ENCODE measurements at regions not wholly inside any gene's neighbourhood (a gene's known extent, or its start where the extent isn't known, plus 50 kb on each side); places are given as distances from the start of the nearest gene placed in this dataset.

DNA sequence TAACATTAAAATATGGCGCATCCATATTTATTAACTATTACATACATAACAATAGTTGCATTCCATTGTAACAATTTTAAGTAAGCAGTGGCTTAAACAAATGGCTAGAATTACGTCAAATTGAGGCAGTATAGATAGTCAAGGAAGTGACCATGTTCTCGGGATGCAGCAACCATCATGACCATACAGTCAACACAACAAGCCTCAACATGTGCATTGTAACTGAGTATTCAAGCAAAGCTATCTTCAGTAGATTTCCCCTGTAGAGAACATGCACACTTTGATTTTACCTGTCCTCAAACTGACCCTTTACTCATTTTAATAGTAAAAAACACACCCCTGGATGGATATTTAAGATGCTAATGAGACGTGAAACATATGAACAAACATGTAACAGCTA, 356.4 kb downstream of the HINT1 start:
- ATAC-seq (ENCODE audit: low read depth) = no peak

DNA sequence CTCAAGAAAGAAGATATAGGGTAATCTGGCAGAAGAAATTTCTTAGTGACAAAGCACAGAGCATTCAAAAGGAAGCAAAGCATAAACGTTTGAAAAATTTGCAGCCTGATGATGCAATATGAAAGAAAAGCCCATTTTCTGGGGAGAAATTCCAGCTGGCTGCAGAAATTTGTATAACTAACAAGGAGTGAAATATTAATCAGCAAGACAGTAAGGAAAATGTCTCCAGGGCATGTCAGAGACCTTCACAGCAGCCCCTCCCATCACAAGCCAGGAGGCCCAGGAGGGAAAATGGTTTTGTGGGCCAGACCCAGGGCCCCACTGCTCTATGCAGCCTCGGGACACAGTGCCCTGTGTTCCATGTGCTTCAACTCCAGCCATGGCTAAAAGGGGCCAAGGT, 359.4 kb downstream of the HINT1 start:
- TF ChIP-seq, protein P1, sequence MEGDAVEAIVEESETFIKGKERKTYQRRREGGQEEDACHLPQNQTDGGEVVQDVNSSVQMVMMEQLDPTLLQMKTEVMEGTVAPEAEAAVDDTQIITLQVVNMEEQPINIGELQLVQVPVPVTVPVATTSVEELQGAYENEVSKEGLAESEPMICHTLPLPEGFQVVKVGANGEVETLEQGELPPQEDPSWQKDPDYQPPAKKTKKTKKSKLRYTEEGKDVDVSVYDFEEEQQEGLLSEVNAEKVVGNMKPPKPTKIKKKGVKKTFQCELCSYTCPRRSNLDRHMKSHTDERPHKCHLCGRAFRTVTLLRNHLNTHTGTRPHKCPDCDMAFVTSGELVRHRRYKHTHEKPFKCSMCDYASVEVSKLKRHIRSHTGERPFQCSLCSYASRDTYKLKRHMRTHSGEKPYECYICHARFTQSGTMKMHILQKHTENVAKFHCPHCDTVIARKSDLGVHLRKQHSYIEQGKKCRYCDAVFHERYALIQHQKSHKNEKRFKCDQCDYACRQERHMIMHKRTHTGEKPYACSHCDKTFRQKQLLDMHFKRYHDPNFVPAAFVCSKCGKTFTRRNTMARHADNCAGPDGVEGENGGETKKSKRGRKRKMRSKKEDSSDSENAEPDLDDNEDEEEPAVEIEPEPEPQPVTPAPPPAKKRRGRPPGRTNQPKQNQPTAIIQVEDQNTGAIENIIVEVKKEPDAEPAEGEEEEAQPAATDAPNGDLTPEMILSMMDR (IDR thresholded peaks at IDR 0.05; ENCODE audit: poor library complexity, severe bottlenecking) = no peak
- Histone ChIP-seq H3K27me3 (ENCODE audit: insufficient read depth, poor library complexity, severe bottlenecking) (no peaks in the 10 kb centered on the region), H3K4me3 (ENCODE audit: severe bottlenecking) (no peak overlapping the region), H3K36me3 (ENCODE audit: low read depth) (no peaks in the 10 kb centered on the region), H3K9me3 (ENCODE audit: severe bottlenecking) (no peaks in the 10 kb centered on the region), H3K4me1 (ENCODE audit: insufficient read depth, poor library complexity, severe bottlenecking) (no peaks in the 10 kb centered on the region), H3K27ac (ENCODE audit: poor library complexity, severe bottlenecking) (no peak overlapping the region)
- DNase-seq (ENCODE audit: low spot score) (no peak), ATAC-seq (ENCODE audit: low read depth) (no peak)

More for the DNA sequence above, 356.4 kb downstream of the HINT1 start:
- Histone ChIP-seq H3K9me3 (ENCODE audit: severe bottlenecking) (no peaks in the 10 kb centered on the region), H3K4me1 (ENCODE audit: insufficient read depth, poor library complexity, severe bottlenecking) (no peaks in the 10 kb centered on the region), H3K27ac (ENCODE audit: poor library complexity, severe bottlenecking) (no peak overlapping the region), H3K4me3 (ENCODE audit: severe bottlenecking) (no peak overlapping the region), H3K36me3 (ENCODE audit: low read depth) (no peaks in the 10 kb centered on the region), H3K27me3 (ENCODE audit: insufficient read depth, poor library complexity, severe bottlenecking) (no peaks in the 10 kb centered on the region)
- TF ChIP-seq, protein P1 (IDR thresholded peaks at IDR 0.05; ENCODE audit: poor library complexity, severe bottlenecking) = no peak
- no peak for DNase-seq (ENCODE audit: low spot score)

DNA sequence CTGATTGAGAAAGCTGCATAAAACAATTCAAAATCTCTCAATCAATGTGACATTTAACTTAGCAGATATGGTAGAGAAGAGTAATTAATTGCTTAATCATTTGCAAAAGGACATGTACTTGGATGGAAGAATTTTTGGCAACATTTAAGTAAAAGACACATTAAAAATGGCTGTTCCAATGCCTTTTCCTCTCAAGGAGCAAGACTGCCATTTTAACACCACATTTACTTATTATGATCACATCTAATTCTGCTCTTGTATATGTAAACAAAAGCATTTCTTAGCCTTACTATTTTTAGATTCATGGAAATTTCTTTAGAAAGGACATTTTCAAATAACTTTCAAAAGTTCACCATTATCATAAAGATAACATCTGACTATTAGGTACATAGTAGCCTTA, 360.0 kb downstream of the HINT1 start:
- H3K27me3 ChIP-seq (ENCODE audit: insufficient read depth, poor library complexity, severe bottlenecking) = no peaks in the 10 kb centered on the region
- ATAC-seq (ENCODE audit: low read depth) = no peak
- H3K4me1 ChIP-seq (ENCODE audit: insufficient read depth, poor library complexity, severe bottlenecking) = no peaks in the 10 kb centered on the region
- no peaks in the 10 kb centered on the region for H3K9me3 ChIP-seq (ENCODE audit: severe bottlenecking)
- DNase-seq (ENCODE audit: low spot score) = no peak
- H3K4me3 ChIP-seq (ENCODE audit: severe bottlenecking) = no peak overlapping the region
- no peak overlapping the region for H3K27ac ChIP-seq (ENCODE audit: poor library complexity, severe bottlenecking)
- TF ChIP-seq, protein P1 (IDR thresholded peaks at IDR 0.05; ENCODE audit: poor library complexity, severe bottlenecking) = no peak
- H3K36me3 ChIP-seq (ENCODE audit: low read depth) = no peaks in the 10 kb centered on the region

DNA sequence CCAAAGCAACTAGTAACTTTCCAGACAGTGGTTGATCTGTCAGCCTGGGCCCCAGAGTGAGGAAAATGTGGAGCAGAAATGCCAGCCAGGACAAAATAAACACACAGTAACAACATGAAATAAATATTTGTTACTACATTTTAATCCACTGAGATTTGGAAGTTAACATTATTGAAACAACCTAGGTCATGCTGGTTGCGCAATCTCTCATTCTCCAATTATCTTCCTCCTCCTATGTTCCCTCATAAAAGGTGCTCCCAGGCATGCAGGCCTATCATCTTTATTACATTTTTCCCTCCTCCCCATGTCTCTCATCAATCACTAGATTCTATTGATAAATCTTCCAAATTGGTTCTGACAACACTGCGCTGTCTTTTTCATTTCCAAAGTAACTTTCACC, 363.1 kb downstream of the HINT1 start:
- Histone ChIP-seq H3K9me3 (ENCODE audit: severe bottlenecking) (no peaks in the 10 kb centered on the region), H3K27me3 (ENCODE audit: insufficient read depth, poor library complexity, severe bottlenecking) (no peaks in the 10 kb centered on the region), H3K4me3 (ENCODE audit: severe bottlenecking) (no peak overlapping the region), H3K27ac (ENCODE audit: poor library complexity, severe bottlenecking) (no peak overlapping the region), H3K4me1 (ENCODE audit: insufficient read depth, poor library complexity, severe bottlenecking) (no peaks in the 10 kb centered on the region), H3K36me3 (ENCODE audit: low read depth) (no peaks in the 10 kb centered on the region)
- no peak for DNase-seq (ENCODE audit: low spot score)
- TF ChIP-seq, protein P1 (IDR thresholded peaks at IDR 0.05; ENCODE audit: poor library complexity, severe bottlenecking) = no peak
- ATAC-seq (ENCODE audit: low read depth) = no peak

DNA sequence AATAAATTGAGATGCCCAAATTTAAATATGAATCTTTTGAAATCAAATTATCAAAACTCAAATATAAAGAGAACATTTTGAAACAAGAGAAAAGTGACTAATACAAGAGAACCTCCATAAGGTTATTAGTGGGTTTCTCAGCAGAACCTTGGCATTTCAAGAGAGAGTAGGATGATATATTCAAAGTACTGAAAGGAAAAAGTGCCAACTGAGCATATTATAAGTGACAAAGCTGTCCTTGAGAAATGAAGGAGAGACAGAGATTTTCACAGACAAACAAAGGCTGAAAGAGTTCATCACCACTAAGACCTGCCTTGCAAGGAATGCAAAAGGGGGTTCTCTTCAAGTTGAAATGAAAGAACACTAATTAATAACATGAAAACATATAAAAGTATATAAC, 366.0 kb downstream of the HINT1 start:
- TF ChIP-seq, protein P1 (IDR thresholded peaks at IDR 0.05; ENCODE audit: poor library complexity, severe bottlenecking) = no peak
- Histone ChIP-seq H3K4me1 (ENCODE audit: insufficient read depth, poor library complexity, severe bottlenecking) (peaks cover 12% of the 10 kb centered on the region), H3K27me3 (ENCODE audit: insufficient read depth, poor library complexity, severe bottlenecking) (no peaks in the 10 kb centered on the region), H3K9me3 (ENCODE audit: severe bottlenecking) (no peaks in the 10 kb centered on the region), H3K36me3 (ENCODE audit: low read depth) (no peaks in the 10 kb centered on the region), H3K27ac (ENCODE audit: poor library complexity, severe bottlenecking) (no peak overlapping the region), H3K4me3 (ENCODE audit: severe bottlenecking) (no peak overlapping the region)
- DNase-seq (ENCODE audit: low spot score) = no peak
- no peak for ATAC-seq (ENCODE audit: low read depth)
